ENCODE measurements at regions not wholly inside any gene's neighbourhood (a gene's known extent, or its start where the extent isn't known, plus 50 kb on each side); places are given as distances from the start of the nearest gene placed in this dataset.

GRCh38 chr18:42437001-42437400 is 482.0 kb downstream of the PIK3C3 start:
- no peak for TF ChIP-seq CTCF (IDR thresholded peaks at IDR 0.05)

- no peak for TF ChIP-seq CTCF (IDR thresholded peaks at IDR 0.05)
Measured at GRCh38 chr18:42437646-42438045, 482.6 kb downstream of the PIK3C3 start.

GRCh38 chr18:42442656-42443055 is 487.6 kb downstream of the PIK3C3 start:
- TF ChIP-seq CTCF (IDR thresholded peaks at IDR 0.05): no peak

- no peak for TF ChIP-seq CTCF (IDR thresholded peaks at IDR 0.05)
Measured at GRCh38 chr18:42444349-42444748, 489.3 kb downstream of the PIK3C3 start.

GRCh38 chr18:42445359-42445758 is 490.3 kb downstream of the PIK3C3 start:
- no peak for TF ChIP-seq CTCF (IDR thresholded peaks at IDR 0.05)

- no peak for TF ChIP-seq CTCF (IDR thresholded peaks at IDR 0.05)
Measured at GRCh38 chr18:42446195-42446594, 491.2 kb downstream of the PIK3C3 start.

- no peak for TF ChIP-seq CTCF (IDR thresholded peaks at IDR 0.05)
Measured at GRCh38 chr18:42447688-42448087, 492.7 kb downstream of the PIK3C3 start.

GRCh38 chr18:42458226-42458625 is 503.2 kb downstream of the PIK3C3 start:
- TF ChIP-seq CTCF (IDR thresholded peaks at IDR 0.05): no peak

Measured in LNCAP (cell line).